Muscle of arm (tissue), 1 donor: ENCODE measurements at regions not wholly inside any gene's neighbourhood (a gene's known extent, or its start where the extent isn't known, plus 50 kb on each side); places are given as distances from the start of the nearest gene placed in this dataset.

Experiments used
- DNase-seq: peaks from one replicate; pipeline ENCODE4 v3.0.0-alpha.2; 2013

DNA sequence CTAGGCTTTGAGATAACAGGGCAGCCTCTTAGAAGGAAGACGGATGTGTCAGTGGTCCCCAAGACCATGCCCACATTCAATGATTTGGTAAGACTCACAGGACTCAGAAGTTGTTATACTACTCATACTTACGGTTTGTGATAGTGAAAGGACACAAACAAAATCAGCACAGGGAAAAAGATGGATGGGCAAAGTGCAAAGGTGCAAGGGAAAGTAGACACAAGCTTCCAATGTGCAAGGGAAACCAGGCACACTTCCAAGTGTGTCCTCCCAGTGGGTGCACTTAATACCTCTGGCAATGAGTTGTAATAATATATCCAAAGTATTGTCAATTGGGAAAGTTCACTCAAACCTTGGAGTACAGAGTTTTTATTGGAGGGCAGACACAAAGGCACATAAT lies 53.8 kb upstream of the VCX start:
- DNase-seq: no peak

DNA sequence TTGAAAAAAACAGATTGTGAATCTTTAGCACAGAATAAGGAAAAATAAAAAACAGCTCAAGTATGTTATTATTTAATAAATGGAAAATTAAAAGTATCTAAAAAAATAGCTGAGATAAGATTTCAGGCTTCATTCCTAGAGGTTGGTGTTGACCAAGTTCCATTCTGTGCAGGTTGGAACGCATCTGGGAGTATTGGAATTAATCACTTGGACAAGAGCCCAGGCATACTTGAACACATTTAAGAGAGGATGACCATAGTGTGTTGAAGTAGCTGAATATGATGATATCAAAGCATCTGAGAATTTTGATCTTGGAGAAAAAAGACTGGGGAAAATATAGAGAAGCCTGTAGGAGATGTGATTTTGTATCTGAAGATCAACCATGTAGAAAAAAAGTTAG lies 54.6 kb upstream of the VCX start:
- no peak for DNase-seq

DNA sequence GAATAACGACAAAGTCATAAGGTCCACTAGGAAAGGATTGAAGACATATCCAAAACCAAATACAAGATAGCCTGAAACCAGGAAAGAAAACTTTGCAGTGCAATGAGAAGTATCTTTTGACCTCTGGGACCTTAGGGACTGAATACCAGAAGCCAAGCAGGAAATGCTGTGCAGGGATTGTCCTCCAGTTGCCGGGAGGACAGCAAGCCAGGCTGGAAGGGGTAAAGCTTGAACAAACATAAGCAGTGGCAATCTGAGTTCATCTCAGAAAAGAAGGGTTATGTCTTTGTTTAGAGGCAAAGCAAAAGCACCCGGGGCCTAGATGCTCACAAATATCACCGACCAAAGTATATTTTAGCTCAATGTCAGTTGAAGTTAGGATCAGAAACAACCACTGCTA lies 55.3 kb upstream of the VCX start:
- DNase-seq: no peak

DNA sequence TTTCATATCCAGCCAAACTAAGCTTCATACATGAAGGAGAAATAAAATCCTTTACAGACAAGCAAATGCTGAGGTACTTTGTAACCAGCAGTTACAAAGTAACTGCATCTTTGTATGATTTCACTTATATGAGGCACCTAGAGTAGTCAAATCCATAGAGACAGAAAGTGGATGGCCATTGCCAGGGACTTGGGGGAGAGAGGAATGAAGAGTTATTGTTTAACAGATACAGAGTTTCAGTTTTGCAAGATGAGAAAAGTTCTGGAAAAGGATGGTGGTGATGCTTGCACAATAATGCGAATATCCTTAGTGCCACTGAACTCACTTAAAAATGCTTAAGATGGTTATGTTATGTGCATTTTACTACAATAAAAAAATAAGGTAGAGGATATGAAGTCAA lies 58.4 kb upstream of the VCX start:
- no peak for DNase-seq

DNA sequence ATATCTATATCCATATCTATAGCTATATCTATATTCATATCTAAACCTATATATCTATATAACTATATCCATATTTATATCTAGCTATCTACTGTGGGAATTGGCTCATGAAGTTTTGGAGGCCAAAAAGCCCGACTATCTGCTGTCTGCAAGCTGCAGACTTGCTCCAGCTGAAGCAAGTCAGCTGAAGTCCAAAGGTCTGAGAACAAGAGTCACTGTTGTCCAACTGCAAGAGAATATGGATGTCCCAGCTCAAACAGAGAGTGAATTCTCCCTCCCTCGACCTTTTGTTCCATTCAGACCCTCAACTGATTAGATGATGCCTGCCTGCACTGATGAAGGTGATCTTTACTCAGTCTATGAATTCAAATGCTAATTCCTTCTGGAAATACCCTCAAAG lies 63.3 kb upstream of the VCX start:
- DNase-seq: no peak

DNA sequence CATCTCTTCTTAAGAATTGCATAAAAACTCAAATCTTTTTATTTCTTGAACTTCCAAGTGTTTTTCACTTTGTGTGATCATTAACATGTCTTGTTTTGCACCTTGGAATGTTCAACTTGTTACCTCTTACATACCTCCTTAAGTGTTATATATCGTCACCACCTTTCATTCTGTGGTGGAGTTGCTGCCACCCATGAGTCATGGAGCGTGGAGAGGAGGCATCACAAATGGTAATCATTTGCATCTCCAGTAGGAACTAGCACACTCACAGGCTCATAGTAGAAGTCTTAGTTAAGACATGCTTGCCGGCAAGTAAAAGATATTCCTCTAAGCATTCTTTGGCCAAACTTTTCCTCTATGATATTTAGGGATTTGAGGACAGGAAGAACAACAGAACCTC lies 67.0 kb upstream of the VCX start:
- DNase-seq: no peak

DNA sequence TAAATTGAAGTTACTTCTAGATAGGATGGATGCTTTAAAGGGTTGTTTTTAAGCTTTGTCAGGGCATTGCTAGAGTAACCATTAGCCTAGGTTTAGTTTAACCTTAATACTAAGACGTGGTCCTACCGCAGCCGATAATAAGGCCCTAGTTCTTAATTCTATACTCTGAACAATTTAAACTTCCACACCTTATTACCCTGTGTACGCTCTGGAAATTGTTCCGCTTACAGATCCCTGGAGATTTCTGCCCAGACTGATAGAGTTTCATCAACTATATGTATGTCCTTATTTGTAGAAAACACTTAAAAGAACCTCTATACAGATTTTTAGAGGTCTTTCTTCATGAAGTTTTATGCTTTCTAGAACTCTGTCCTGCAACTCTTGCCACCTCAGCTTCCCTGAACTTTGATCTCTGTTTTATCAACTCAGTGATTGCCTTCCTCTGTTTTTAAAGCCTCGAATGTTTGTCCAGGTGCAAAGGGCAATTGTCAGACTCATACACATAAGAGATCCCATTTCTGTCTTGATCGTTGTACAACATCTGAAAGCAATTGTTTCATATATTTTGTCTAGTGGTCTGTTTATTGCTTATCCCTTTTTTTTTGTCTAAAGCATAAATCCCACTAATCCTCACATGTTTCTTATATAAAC lies 71.1 kb upstream of the VCX start:
- DNase-seq: no peak

DNA sequence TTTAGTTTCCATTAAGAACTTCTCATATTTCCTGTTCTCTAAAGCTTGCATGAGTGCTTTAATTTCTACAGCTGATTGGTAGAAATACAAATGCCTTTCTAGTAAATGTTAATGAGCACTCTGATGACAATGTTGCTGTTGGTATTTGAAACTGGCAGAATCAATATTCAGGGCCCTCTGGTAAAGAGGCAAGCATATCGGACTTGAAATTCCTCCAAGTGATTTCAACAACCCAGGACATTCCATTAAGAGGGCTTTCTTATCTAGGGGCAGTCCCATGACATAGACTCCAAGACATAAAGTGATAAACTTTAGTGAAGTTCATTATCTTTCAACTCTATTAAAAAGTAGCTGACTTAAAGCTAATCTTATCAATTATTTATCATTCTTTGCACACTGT lies 83.1 kb upstream of the VCX start:
- no peak for DNase-seq

DNA sequence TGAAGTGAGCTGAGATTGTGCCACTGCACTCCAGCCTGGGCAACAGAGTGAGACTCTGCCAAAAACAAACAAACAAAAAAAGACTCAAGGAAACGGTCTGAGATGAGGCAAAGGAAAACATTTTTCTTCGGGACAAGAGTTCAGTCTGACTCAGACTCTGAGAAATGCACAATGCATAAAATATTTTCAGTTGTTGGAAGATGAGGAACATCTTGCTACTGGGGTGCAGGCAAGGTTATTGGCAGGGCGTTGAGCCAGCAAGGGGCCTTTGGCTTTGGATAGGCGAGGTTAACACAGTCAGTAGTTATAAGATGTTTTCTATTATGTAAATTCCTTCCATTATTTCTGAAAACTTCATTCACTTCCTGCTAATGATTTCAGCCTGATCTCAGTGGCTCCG lies 96.1 kb upstream of the VCX start:
- no peak for DNase-seq

DNA sequence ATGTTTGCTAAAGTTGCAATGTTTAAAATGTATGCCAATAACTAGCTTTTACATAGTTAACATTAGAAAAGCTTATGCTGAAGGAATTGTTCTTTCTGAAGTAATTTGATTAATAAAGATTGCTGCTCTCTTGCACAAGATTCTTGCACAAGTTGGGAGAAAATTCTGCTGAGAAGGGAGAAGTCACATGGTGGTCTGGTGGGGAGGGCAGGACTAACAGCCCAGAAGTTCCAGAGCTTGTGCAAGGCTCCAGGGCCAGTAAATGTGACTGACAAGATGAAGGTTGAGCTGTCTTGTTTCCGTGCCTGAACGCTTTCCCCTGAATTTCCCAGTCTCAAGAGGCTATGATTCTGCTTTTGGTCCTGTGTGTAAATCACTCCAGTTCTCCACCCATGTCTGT lies 112.9 kb upstream of the VCX start:
- DNase-seq: no peak

DNA sequence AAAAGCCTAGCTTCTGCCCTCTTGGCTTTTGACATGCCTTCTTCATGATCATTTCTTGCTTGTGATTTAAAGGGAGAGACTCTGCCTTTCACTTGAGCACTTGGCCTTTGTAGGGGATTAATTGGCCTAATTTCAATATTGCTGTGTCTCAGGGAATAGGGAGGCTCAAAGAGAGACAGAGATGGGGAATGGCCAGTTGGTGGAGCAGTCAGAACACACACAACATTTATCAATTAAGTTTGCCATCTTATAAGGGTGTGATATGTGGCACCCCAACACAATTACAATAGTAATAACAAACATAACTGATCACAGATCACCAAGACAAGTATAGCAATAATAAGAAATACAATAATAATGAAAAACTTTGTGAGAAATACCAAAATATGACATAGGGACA lies 122.5 kb upstream of the VCX start:
- DNase-seq: no peak

DNA sequence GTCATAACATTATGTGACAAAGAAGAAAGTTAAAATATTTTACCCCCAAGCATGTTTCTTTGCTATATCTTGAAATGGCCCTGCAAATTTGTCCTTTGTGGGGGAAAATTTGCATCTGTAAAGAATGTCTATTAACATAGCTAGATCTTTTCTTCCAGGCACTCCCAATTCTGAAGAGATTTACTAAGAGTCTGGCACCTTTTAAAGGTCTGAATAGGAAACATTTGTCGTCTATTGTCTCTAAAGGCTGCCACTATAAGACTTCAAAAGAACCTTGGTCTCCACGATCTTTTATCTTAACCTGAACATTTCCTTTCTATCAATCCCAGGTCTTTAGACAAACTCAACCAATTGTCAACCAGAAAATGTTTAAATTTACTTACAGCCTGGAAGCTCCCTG lies 128.6 kb upstream of the VCX start:
- DNase-seq: no peak

DNA sequence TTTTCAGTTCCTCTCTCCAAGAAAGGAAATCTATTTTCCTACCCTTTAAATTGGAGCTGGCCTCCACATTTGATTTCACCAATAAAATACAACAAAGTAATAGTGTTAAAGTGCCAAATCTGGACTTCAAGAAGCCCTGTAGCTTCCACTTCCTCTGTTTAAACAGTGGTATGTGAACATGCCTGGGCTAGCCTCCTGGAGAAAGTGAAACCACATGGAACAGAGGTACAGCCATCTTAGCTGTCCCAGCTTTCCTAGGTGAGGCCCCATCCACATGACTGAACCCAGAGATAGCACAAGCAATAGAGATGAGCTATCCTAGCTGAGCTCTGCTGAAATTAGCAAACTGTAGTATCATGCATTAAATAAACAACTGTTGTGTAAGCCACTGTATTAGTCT lies 131.8 kb upstream of the VCX start:
- DNase-seq: no peak

DNA sequence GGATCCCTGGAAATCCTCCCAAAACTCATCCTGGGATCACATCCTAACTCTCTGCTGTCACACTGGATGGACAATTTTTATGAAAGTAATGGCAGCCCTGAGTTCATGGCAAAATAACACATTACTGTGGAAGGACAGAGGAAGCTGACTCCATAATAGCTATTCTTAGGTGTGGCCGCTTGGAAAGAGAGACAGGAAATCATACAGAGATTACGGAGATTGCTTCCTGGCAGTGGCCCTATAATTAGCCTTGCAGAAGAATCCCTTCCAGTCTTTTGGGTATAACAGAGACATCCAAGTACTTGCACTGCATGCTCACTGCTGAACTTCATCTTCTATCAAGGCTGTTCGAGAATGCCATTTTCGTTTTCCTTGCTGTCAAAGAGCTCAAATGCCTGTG lies 133.1 kb upstream of the VCX start:
- DNase-seq: no peak

DNA sequence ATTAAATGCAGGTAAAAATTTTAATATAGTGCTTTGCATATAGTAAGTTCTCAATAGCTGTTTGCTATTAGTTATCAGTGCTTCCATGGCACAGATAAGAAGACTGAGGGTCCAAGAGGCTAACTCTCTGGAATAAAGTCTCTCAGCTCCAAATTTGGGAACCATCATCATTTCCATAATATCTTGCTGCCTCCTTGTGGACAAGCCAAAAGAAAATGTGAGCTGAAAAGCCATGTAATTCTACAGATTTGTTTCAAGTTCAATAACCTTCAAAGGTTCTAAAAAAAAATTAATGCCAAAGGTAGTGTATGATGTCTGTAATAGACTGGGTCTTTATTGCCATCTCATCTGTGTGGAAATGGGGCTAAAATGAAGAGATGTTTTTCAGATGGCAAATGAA lies 136.9 kb upstream of the VCX start:
- DNase-seq: no peak

DNA sequence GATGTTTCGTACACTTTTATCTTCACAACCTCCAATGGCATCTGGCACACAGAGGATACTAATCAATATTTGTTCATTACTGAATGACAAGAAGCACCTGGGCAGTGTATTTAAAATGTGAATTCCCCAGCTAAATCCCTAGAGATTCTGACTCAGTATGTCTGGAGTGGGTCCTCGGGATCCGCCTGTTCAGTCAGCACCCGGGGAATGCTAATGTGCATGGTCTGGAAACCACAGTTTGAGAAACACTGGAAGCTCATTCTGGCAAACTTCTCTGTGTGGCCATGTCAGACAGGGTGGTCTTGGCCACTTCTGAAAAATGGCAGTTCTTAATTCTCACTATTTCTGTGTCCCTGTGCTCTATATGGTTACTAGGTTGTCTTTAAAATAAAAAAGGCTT lies 138.8 kb upstream of the VCX start:
- DNase-seq: no peak

DNA sequence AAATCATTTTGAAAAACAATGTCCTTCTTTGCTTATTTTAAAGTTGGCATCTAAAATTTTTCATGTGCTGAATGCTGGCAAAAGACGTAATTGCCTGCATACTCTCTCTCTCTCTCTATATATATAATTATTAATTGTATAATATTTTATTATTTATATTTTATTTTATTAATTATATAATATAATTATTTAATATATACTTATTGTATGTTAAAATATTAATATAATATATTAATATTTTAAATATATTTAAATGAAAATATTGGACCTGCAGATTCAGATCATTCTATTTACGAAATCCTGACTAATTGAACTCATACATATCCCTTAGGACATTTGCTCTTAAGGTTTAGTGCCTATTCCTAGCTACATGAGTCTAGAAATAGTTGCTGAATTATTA lies 144.7 kb upstream of the VCX start:
- no peak for DNase-seq

DNA sequence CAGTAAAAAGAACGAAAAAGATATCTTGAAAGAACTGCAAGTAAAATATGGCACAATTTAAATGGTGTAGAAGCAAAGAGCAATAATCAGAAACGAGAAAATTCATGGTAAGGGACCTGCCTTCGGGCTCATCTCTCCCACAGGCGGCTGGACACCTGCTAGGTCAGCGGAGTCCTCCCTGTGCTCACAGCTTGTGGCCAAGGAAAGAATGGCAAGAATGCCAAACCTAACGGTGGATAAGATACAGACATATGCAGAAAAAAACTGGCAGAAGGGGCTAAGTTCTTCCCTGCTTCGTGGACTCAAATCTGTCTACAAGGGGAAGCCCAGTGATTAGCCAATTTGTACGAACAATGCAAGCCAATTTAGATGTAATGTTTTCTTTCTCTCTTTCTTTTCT lies 152.1 kb upstream of the VCX start:
- no peak for DNase-seq

DNA sequence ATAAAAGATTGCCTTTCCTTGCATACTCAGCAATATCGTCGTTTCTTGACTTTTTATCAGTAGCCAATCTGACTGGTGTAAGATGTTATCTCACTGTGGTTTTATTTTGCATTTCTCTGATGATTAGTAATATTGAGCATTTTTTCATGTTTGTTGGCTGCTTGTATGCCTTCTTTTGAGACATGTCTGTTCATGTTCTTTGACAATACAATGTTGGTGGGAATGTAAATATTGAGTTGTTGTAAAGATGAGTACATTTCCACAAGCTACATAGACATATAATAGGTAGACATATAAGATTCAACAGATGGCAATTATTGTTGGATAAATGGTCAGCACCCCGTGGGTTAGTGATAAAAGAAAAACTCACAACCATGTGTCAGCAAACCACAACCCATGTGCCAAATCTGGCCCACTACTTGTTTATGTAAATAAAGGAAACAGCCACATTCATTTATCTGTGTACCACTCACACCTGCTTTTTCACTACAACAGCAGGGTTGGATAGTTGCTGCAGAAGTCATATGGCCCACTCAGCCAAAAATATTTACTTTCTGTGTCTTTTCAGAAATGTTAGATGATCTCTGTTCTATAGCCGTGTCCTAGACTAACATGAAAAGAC lies 153.1 kb upstream of the VCX start:
- no peak for DNase-seq

DNA sequence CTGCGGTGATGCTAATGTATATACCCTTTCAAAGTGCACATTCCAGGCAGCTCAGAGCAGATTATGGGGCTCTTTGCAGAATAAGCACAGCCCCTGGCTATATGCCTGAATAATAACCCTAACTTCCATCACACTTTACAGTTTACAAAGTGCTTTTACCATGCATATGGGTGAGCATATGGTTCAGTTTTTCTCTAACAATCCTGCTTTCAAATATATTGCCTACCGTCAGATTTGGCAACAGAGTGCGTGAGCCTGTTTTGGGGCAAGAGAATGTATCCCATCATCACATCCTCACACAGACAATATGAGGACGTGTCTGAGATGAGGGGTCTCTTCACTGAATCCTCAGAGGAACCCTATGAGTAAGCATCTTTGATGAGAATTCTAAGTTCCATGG lies 162.8 kb upstream of the VCX start:
- no peak for DNase-seq

DNA sequence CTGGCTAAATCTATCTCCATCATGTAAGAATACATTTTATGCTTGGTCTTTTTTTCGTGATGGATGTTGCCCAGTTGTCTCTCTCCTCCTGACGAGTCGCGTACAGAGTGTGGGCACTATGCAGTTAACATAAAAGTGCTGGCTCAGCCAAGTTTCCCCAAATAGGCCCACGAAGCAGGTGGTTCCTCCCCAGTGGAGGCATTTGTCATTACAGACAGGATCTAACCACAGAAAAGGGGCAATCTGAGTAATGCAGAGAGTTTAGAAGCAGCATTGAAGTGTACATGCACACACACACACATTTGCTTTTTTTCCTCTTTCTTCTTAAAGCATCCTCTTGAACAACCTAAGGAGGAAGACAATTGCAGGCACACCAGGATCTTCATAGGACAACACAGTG lies 188.7 kb upstream of the VCX start:
- no peak for DNase-seq

DNA sequence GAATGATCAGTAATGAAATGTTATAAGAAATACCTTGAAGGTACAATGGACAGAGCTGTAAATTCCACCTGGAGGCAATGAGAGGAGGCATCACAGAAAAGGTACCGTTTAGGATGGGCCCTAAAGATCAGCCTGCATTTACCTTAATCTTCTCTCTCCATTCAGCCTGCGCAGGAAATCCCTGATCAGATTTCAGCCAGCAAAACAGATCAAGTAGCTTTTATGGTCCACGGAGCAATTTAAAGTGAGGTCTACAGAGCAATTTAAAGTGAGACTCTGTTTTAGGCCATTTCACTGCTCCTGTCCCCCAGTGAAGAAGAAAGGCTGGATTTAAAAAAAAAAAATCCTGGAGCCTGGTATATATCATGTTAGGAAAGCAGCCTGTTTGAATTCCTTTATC lies 195.1 kb upstream of the VCX start:
- no peak for DNase-seq

DNA sequence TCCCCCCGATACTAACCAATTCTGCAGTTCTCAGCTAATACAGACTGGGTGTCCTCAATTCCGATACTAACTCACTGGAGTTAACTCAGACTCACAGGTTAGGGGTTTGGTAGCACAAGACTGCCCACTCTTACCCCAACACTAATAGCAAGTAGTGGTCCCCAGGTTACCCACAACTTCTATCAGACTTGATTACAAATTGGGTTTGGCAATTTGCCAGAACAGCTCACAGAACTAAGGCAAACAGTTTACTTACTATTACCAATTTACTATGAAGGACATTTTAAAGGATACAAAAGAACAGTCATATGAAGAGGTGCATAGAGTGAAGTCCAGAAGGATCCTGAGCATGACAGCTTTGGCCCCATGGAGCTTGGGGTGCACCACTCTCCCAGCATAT lies 201.8 kb upstream of the VCX start:
- no peak for DNase-seq

DNA sequence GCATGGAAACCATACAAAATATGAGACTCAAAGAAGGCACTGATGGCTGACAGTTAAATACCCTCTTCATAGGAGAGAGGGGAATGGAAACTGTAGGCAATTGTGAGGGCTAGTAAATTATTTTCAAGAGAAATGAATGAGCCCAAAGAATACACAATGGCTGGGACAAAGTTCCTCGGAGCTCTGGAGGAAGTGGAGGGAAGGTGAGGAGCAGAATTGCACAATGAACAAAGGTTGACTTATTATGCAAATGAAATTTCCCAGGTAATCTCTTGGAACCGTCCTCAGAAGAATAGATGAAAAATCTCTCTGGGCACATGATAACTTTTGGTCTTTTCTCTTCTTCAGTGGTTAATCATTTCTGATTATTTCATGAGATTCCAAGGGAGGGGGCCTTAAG lies 202.6 kb upstream of the VCX start:
- no peak for DNase-seq
